ENCODE measurements at regions not wholly inside any gene's neighbourhood (a gene's known extent, or its start where the extent isn't known, plus 50 kb on each side); places are given as distances from the start of the nearest gene placed in this dataset.
"Not testable (repeated sequence)": the region's sequence is repeated elsewhere in the genome, so short reads cannot be mapped to it uniquely, and the experiment has no call there.

GRCh38 chr20:47982574-47983360 lies 197.5 kb upstream of the SULF2 start:
- TF ChIP-seq, protein P1, sequence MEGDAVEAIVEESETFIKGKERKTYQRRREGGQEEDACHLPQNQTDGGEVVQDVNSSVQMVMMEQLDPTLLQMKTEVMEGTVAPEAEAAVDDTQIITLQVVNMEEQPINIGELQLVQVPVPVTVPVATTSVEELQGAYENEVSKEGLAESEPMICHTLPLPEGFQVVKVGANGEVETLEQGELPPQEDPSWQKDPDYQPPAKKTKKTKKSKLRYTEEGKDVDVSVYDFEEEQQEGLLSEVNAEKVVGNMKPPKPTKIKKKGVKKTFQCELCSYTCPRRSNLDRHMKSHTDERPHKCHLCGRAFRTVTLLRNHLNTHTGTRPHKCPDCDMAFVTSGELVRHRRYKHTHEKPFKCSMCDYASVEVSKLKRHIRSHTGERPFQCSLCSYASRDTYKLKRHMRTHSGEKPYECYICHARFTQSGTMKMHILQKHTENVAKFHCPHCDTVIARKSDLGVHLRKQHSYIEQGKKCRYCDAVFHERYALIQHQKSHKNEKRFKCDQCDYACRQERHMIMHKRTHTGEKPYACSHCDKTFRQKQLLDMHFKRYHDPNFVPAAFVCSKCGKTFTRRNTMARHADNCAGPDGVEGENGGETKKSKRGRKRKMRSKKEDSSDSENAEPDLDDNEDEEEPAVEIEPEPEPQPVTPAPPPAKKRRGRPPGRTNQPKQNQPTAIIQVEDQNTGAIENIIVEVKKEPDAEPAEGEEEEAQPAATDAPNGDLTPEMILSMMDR (IDR thresholded peaks at IDR 0.05): no peak
- Histone ChIP-seq H3K4me1 (ENCODE audit: control insufficient read depth in 1 of 2, insufficient read depth in 1 of 2, low read depth in 1 of 2, low read length in 1 of 2) (no peaks in the 10 kb centered on the region), H3K27me3 (peaks cover 22% of the 10 kb centered on the region), H3K4me3 (ENCODE audit: low read depth in 1 of 2, low read length in 1 of 2) (no peak overlapping the region), H3K9me3 (no peaks in the 10 kb centered on the region), H3K36me3 (no peaks in the 10 kb centered on the region), H3K27ac (no peak overlapping the region)

- Histone ChIP-seq H3K9me3 (no peaks in the 10 kb centered on the region), H3K36me3 (no peaks in the 10 kb centered on the region), H3K27ac (no peak overlapping the region), H3K4me1 (ENCODE audit: control insufficient read depth in 1 of 2, insufficient read depth in 1 of 2, low read depth in 1 of 2, low read length in 1 of 2) (no peaks in the 10 kb centered on the region), H3K4me3 (ENCODE audit: low read depth in 1 of 2, low read length in 1 of 2) (no peak overlapping the region), H3K27me3 (peaks cover 25% of the 10 kb centered on the region)
- TF ChIP-seq, protein P1 (IDR thresholded peaks at IDR 0.05): no peak
Measured at GRCh38 chr20:47981222-47981621, 195.9 kb upstream of the SULF2 start.

- no peak overlapping the region for H3K4me3 ChIP-seq (ENCODE audit: low read depth in 1 of 2, low read length in 1 of 2)
- no peaks in the 10 kb centered on the region for H3K9me3 ChIP-seq
- H3K36me3 ChIP-seq: no peaks in the 10 kb centered on the region
- H3K4me1 ChIP-seq (ENCODE audit: control insufficient read depth in 1 of 2, insufficient read depth in 1 of 2, low read depth in 1 of 2, low read length in 1 of 2): no peaks in the 10 kb centered on the region
- peaks cover 25% of the 10 kb centered on the region for H3K27me3 ChIP-seq
- H3K27ac ChIP-seq: no peak overlapping the region
- TF ChIP-seq, protein P1 (IDR thresholded peaks at IDR 0.05): no peak
Measured at GRCh38 chr20:47980336-47981177, 195.3 kb upstream of the SULF2 start.

DNA sequence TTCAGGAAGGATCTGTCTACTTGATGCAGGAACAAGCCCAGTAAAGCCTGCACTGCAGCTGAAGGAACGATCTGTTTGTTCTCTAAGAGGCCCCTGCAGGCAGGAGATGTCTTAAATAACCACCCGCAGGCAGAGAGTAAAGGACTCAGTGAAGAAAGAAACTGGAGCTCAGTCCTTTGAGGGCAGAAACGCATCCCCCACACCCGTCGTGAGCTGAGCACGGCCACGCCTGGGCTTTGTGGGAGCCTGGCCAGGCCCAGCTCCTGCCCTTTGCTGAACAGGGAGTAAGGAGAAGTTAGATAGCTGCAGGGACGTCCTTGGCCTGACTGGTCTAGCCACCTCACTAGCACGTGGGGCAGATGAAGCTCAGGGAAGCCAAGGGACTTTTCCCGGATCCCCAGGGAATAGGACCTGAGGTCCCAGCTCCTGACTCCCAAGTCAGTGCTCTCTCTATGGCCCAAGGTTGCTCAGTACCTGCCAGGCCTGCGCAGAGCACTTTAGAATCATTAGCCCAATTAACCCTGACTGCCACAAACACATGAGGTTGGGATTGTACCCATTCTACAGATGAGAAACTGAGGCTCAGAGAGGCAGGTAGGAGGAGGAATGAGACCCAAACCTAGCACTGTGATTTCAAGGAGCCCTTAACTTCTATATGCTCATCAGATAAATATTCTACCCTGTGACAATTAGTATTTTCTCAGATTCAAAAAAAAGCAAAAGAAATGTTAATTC lies 194.2 kb upstream of the SULF2 start:
- H3K27me3 ChIP-seq: peaks cover 21% of the 10 kb centered on the region
- H3K9me3 ChIP-seq; H3K27ac ChIP-seq; H3K36me3 ChIP-seq; H3K4me3 ChIP-seq (ENCODE audit: low read depth in 1 of 2, low read length in 1 of 2); H3K4me1 ChIP-seq (ENCODE audit: control insufficient read depth in 1 of 2, insufficient read depth in 1 of 2, low read depth in 1 of 2, low read length in 1 of 2): not testable (repeated sequence)

DNA sequence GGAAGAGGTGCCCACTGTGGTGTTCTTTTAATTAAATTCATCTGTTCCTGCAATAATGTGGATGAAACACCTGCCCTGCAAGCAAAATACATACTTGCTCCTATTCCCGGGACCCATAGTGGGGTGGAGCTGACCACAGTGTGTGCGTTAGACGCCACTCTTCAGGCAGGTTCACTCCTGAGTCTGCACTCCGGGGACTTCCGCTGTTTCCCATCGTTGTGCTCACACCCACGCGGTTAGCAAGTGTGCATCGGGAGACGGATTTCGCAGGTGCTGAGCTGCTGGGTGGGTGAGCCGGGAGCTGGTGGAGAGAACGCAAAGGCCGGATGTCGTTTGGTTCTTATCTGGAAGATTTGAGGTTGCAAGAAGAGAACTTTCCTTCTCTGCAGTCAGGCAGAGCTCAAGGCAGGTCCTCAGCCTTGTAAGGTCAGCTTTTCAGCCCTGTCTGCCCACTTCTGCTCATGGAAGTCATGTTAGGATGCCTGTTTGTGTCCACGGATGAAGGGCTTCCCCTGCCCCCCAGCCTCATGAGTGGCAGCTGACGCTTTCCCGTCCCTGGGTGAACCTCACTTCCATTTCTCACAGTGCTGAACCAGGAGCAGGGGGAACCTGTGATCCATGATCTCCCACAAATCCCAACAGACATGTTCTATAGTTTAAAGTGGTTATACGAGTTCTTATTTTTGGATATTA lies 193.3 kb upstream of the SULF2 start:
- not testable (repeated sequence) for H3K4me3 ChIP-seq (ENCODE audit: low read depth in 1 of 2, low read length in 1 of 2); H3K36me3 ChIP-seq; H3K4me1 ChIP-seq (ENCODE audit: control insufficient read depth in 1 of 2, insufficient read depth in 1 of 2, low read depth in 1 of 2, low read length in 1 of 2); H3K27ac ChIP-seq; H3K9me3 ChIP-seq
- H3K27me3 ChIP-seq: peaks cover 21% of the 10 kb centered on the region

DNA sequence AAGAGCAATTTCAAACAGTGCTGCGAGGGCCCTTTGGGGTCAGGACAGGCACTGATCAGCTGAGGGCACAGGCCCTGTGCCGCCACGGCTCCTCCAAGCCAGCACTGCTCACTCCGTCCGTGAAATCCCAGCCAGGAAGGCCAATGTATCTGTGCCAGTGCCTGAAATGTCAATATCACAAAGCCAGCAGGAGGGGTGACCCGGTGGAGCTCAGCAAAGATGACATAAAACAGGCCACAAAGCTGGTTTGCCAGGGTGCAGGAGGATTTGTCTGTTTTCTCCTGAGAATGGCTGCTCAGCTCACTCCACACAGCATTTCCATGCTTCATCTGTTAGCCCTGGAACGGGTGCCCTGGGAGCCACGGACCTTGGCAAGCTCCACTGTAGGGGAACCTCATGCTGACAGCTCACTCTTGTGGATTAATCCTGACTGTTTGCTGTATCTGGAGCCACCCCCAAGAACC lies 192.5 kb upstream of the SULF2 start:
- H3K36me3 ChIP-seq; H3K4me1 ChIP-seq (ENCODE audit: control insufficient read depth in 1 of 2, insufficient read depth in 1 of 2, low read depth in 1 of 2, low read length in 1 of 2); H3K4me3 ChIP-seq (ENCODE audit: low read depth in 1 of 2, low read length in 1 of 2); H3K9me3 ChIP-seq; H3K27ac ChIP-seq: not testable (repeated sequence)
- H3K27me3 ChIP-seq: peaks cover 24% of the 10 kb centered on the region

DNA sequence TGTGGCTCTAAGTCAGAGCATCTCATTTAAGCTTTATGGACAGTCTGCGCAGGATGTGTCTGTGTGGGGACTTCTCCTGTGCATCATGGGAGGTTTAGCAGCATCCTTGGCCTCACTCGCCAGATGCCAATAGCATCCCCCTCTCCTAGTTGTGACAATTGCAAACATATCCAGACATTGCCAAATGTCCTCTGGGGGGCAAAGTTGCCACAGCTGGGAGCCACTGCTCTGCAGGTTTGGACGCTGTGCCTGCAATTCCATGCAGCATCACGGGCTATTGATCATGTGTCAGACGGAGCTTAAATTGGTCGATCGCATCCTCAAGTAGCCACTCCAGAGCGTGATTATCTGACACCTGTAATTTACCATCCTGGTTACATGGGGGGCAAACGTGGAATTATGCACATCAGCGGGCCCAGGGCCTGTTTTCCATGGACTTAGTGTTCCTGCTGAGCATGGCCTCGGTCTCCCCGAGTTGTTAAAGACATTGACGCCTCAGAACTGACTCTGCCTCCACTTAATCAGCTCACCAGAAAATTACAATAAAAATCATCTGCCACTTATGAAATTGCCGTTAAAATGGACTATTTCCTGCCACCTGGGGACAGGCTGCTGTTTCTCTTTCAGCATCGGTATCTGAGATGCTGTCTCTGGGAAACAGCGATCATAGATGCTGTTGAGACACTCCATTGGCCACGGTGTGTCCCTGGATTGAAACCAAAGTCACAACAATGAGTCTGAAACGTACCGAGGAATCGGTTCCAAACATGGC lies 191.9 kb upstream of the SULF2 start:
- not testable (repeated sequence) for H3K4me3 ChIP-seq (ENCODE audit: low read depth in 1 of 2, low read length in 1 of 2); H3K9me3 ChIP-seq; H3K4me1 ChIP-seq (ENCODE audit: control insufficient read depth in 1 of 2, insufficient read depth in 1 of 2, low read depth in 1 of 2, low read length in 1 of 2); H3K36me3 ChIP-seq; H3K27ac ChIP-seq
- peaks cover 30% of the 10 kb centered on the region for H3K27me3 ChIP-seq
